ENCODE measurements at regions not wholly inside any gene's neighbourhood (a gene's known extent, or its start where the extent isn't known, plus 50 kb on each side); places are given as distances from the start of the nearest gene placed in this dataset.

- H3K9me2 ChIP-seq: no peaks in the 10 kb centered on the region
- H3K4me2 ChIP-seq: no peak overlapping the region
- CTCF ChIA-PET: interaction anchor here (1.3 kb wide), 1 partner anchor 9 kb away, joined by 3 read pairs; no protein-coding TSS in a partner anchor
- H3K27ac ChIP-seq (ENCODE audit: low read depth in 2 of 2, low read length in 1 of 2): no peak overlapping the region
- H3K9me3 ChIP-seq: no peaks in the 10 kb centered on the region
- H3K79me2 ChIP-seq (ENCODE audit: insufficient read depth): no peaks in the 10 kb centered on the region
- no peak overlapping the region for H3K4me3 ChIP-seq (ENCODE audit: low read depth in 2 of 2, low read length in 1 of 2)
- H3K36me3 ChIP-seq (replicated peaks in 1 of 2; ENCODE audit: control insufficient read depth in 1 of 2, insufficient read depth in 2 of 2, low read length in 1 of 2): no peaks in the 10 kb centered on the region
- H4K20me1 ChIP-seq (ENCODE audit: insufficient read depth): no peaks in the 10 kb centered on the region
- peaks cover 0 to 2% of the 10 kb centered on the region in 2 experiments; a peak in 1 of 4 replicates for H3K4me1 ChIP-seq (ENCODE audit: control insufficient read depth in 1 of 2, insufficient read depth in 2 of 2, low read depth in 1 of 2, low read length in 1 of 2)
- TF ChIP-seq ELF1 (IDR thresholded peaks at IDR 0.05): no peak
- TF ChIP-seq TAF1 (IDR thresholded peaks at IDR 0.05; ENCODE audit: borderline replicate concordance, low read depth, low read length): no peak
- TF ChIP-seq YY1 (IDR thresholded peaks at IDR 0.05; ENCODE audit: low read depth): no peak
- TF ChIP-seq GATA2 (CRISPR knock-in tag; IDR thresholded peaks at IDR 0.05): no peak
- TF ChIP-seq MAX (IDR thresholded peaks at IDR 0.05; ENCODE audit: low read depth): no peak
- TF ChIP-seq PBX3 (IDR thresholded peaks at IDR 0.05): no peak
- TF ChIP-seq MEF2A (IDR thresholded peaks at IDR 0.05; ENCODE audit: borderline replicate concordance, low read depth): no peak
- TF ChIP-seq FOSL2 (IDR thresholded peaks at IDR 0.05; ENCODE audit: borderline replicate concordance, low read depth): no peak
- TF ChIP-seq GABPA (IDR thresholded peaks at IDR 0.05; ENCODE audit: low read depth): no peak
- TF ChIP-seq CHD2 (IDR thresholded peaks at IDR 0.05; ENCODE audit: low read length, partially characterized antibody): no peak
- TF ChIP-seq RFX5 (IDR thresholded peaks at IDR 0.05; ENCODE audit: low read length): no peak
- TF ChIP-seq MXI1 (IDR thresholded peaks at IDR 0.05; ENCODE audit: low read depth, low read length): no peak
- TF ChIP-seq FOXJ3 (CRISPR knock-in tag; IDR thresholded peaks at IDR 0.05): no peak
- TF ChIP-seq REST (IDR thresholded peaks at IDR 0.05; ENCODE audit: low read depth, low read length): no peak
- TF ChIP-seq POLR2AphosphoS5 (IDR thresholded peaks at IDR 0.05; ENCODE audit: low read depth, low read length): no peak
- TF ChIP-seq SIN3A (IDR thresholded peaks at IDR 0.05; ENCODE audit: borderline replicate concordance, low read depth, low read length): no peak
- TF ChIP-seq TEAD4 (IDR thresholded peaks at IDR 0.05; ENCODE audit: borderline replicate concordance, insufficient read depth): no peak
- TF ChIP-seq USF1 (IDR thresholded peaks at IDR 0.05; ENCODE audit: borderline replicate concordance, low read depth): no peak
- no peak for TF ChIP-seq TCF12 (IDR thresholded peaks at IDR 0.05)
- no peaks in the 10 kb centered on the region for H3K27me3 ChIP-seq (ENCODE audit: insufficient read depth)
- 33% methylated on average over 3 of the region's 3 CpGs for WGBS (ENCODE audit: low lambda C conversion rate)
- H2AFZ ChIP-seq (ENCODE audit: low read depth): no peak overlapping the region
- POLR2A ChIA-PET: no interaction called here
- no peak overlapping the region for H3K9ac ChIP-seq
- no peaks in the 10 kb centered on the region for H3F3A ChIP-seq (replicated peaks; ENCODE audit: insufficient read depth)
- no peak for DNase-seq
Observed at GRCh38 chr5:136676685-136677084, 311.3 kb upstream of the TRPC7 start.

All from SK-N-SH (cell line).